DOHH2 (cell line): ENCODE measurements at regions not wholly inside any gene's neighbourhood (a gene's known extent, or its start where the extent isn't known, plus 50 kb on each side); places are given as distances from the start of the nearest gene placed in this dataset.

Experiments
- H3F3A ChIP-seq: fragments of 200-600 bp; sonication (generic), shearing (Covaris generic); 2 replicates; pipeline ENCODE4 v1.6.0; 2016; ENCODE audit warnings: antibody characterized with exemption, mild to moderate bottlenecking; ENCODE audit not compliant: control insufficient read depth, insufficient read depth
- H3K27ac ChIP-seq: fragments of 200-600 bp; sonication (generic); 2 replicates; pipeline ENCODE4 v1.5.1; 2014; ENCODE audit warnings: low read depth, mild to moderate bottlenecking, low read length, moderate library complexity
- H3K27me3 ChIP-seq: fragments of 200-600 bp; sonication (generic); 2 replicates; pipeline ENCODE4 v1.6.1; 2014; ENCODE audit warnings: mild to moderate bottlenecking, low read length, mixed read lengths; ENCODE audit not compliant: control insufficient read depth
- H3K36me3 ChIP-seq: fragments of 200-600 bp; sonication (generic); 2 replicates; pipeline ENCODE4 v1.6.1; 2014; ENCODE audit warnings: mild to moderate bottlenecking, low read length, moderate library complexity, mixed read lengths; ENCODE audit not compliant: control insufficient read depth
- H3K4me1 ChIP-seq: fragments of 200-600 bp; sonication (generic); 2 replicates; pipeline ENCODE4 v1.6.1; 2014; ENCODE audit warnings: mild to moderate bottlenecking, low read length, mixed read lengths; ENCODE audit not compliant: control insufficient read depth
- H3K4me2 ChIP-seq: fragments of 200-600 bp; sonication (generic); 2 replicates; pipeline ENCODE4 v1.6.0; 2014; ENCODE audit warnings: mild to moderate bottlenecking, low read length, moderate library complexity
- H3K4me3 ChIP-seq: fragments of 200-600 bp; sonication (generic); 2 replicates; pipeline ENCODE4 v1.5.1; 2014; ENCODE audit warnings: mild to moderate bottlenecking, low read length, mixed read lengths
- H3K79me2 ChIP-seq: fragments of 200-600 bp; sonication (generic); 2 replicates; pipeline ENCODE4 v1.6.1; 2014; ENCODE audit warnings: mild to moderate bottlenecking, low read length, mixed read lengths; ENCODE audit not compliant: control insufficient read depth
- H3K9me2 ChIP-seq: fragments of 200-600 bp; sonication (generic); replicated peaks from 2 replicates; pipeline ENCODE4 v1.6.1; 2014; ENCODE audit warnings: mild to moderate bottlenecking, low read length, mixed read lengths; ENCODE audit not compliant: control insufficient read depth
- H3K9me3 ChIP-seq: fragments of 200-600 bp; sonication (generic); 2 replicates; pipeline ENCODE4 v1.6.1; 2014; ENCODE audit warnings: antibody characterized with exemption, low read length, mixed read lengths; ENCODE audit not compliant: control insufficient read depth, insufficient read depth
- H4K20me1 ChIP-seq: fragments of 200-600 bp; sonication (generic); 2 replicates; pipeline ENCODE4 v1.6.0; 2014; ENCODE audit warnings: low read depth, mild to moderate bottlenecking, antibody characterized with exemption, low read length, moderate library complexity; ENCODE audit not compliant: control insufficient read depth, insufficient read depth
- CTCF ChIP-seq: fragments of 200-600 bp; sonication (generic); IDR thresholded peaks from one replicate; pipeline ENCODE4 v1.5.1; 2014; ENCODE audit warnings: antibody characterized with exemption, mild to moderate bottlenecking, low read depth, low read length; ENCODE audit not compliant: poor library complexity, severe bottlenecking
- EZH2phosphoT487 ChIP-seq: fragments of 200-600 bp; sonication (generic); IDR thresholded peaks from 2 replicates; pipeline ENCODE4 v1.6.1; 2017; ENCODE audit warnings: borderline replicate concordance, mild to moderate bottlenecking, antibody characterized with exemption, low read length, moderate library complexity, mixed read lengths

- peaks cover 3% of the 10 kb centered on the region; the same call in 1 of the 2 replicates for H3K27me3 ChIP-seq
- no peaks in the 10 kb centered on the region for H3K36me3 ChIP-seq
- H3K4me1 ChIP-seq, result no peaks in the 10 kb centered on the region
- H4K20me1 ChIP-seq, result no peaks in the 10 kb centered on the region
- H3K79me2 ChIP-seq, result no peaks in the 10 kb centered on the region
- no peak overlapping the region for H3K4me2 ChIP-seq
- H3K27ac ChIP-seq, result no peak overlapping the region
- TF ChIP-seq EZH2phosphoT487 (no peak), CTCF (no peak)
- H3F3A ChIP-seq, result no peaks in the 10 kb centered on the region
- H3K9me2 ChIP-seq, result no peaks in the 10 kb centered on the region
- no peak overlapping the region for H3K4me3 ChIP-seq
- H3K9me3 ChIP-seq, result no peaks in the 10 kb centered on the region
Measured at GRCh38 chr6:44505751-44506150, 118.2 kb downstream of the CDC5L start.

GRCh38 chr6:44507014-44507413, 119.5 kb downstream of the CDC5L start:
- Histone ChIP-seq H3K9me3 (no peaks in the 10 kb centered on the region), H3F3A (no peaks in the 10 kb centered on the region), H3K36me3 (no peaks in the 10 kb centered on the region), H4K20me1 (no peaks in the 10 kb centered on the region), H3K27ac (no peak overlapping the region), H3K9me2 (no peaks in the 10 kb centered on the region), H3K4me2 (no peak overlapping the region), H3K79me2 (no peaks in the 10 kb centered on the region), H3K4me1 (no peaks in the 10 kb centered on the region), H3K4me3 (no peak overlapping the region), H3K27me3 (peaks cover 3% of the 10 kb centered on the region; the same call in 1 of the 2 replicates)
- no peak for TF ChIP-seq CTCF
- TF ChIP-seq EZH2phosphoT487, result no peak

- Histone ChIP-seq H3K27ac (no peak overlapping the region), H3K79me2 (no peaks in the 10 kb centered on the region), H3K9me3 (no peaks in the 10 kb centered on the region), H3K9me2 (no peaks in the 10 kb centered on the region), H3K4me3 (no peak overlapping the region), H3K36me3 (no peaks in the 10 kb centered on the region), H3K4me2 (no peak overlapping the region), H3K27me3 (0 out of 2 replicates have a peak, but pooled peaks cover 3% of the 10 kb centered on the region), H3K4me1 (no peaks in the 10 kb centered on the region), H3F3A (no peaks in the 10 kb centered on the region), H4K20me1 (no peaks in the 10 kb centered on the region)
- TF ChIP-seq EZH2phosphoT487 (no peak), CTCF (no peak)
Measured at GRCh38 chr6:44508646-44509045, 121.1 kb downstream of the CDC5L start.
